ENCODE measurements at regions not wholly inside any gene's neighbourhood (a gene's known extent, or its start where the extent isn't known, plus 50 kb on each side); places are given as distances from the start of the nearest gene placed in this dataset.

GRCh38 chr2:7837237-7837760 is 844.6 kb upstream of the ID2 start:
- Histone ChIP-seq H3K9me1 (ENCODE audit: control insufficient read depth, insufficient read depth, low read length) (no peaks in the 10 kb centered on the region), H2AFZ (ENCODE audit: low read depth, low read length) (no peak overlapping the region), H3K4me2 (ENCODE audit: insufficient read depth, low read length) (no peak overlapping the region), H3K9ac (ENCODE audit: insufficient read depth in 1 of 2, low read depth in 2 of 2, low read length in 2 of 2) (no peak overlapping the region), H3K79me2 (ENCODE audit: control insufficient read depth, insufficient read depth, low read length) (no peaks in the 10 kb centered on the region), H3K4me1 (replicated peaks in 1 of 2; ENCODE audit: control insufficient read depth in 2 of 2, insufficient read depth in 2 of 2, low read length in 2 of 2) (no peaks in the 10 kb centered on the region), H3K4me3 (no peak overlapping the region), H4K20me1 (replicated peaks; ENCODE audit: control insufficient read depth, insufficient read depth, low read length) (no peaks in the 10 kb centered on the region), H3K9me3 (replicated peaks; ENCODE audit: control insufficient read depth, insufficient read depth, low read depth, low read length) (no peaks in the 10 kb centered on the region), H3K36me3 (ENCODE audit: control insufficient read depth, insufficient read depth, low read length) (no peaks in the 10 kb centered on the region), H3K27ac (ENCODE audit: extremely low read depth, low read depth, low read length) (no peak overlapping the region), H3K27me3 (ENCODE audit: control insufficient read depth in 2 of 2, insufficient read depth in 2 of 2, low read length in 2 of 2) (no peaks in the 10 kb centered on the region)
- FAIRE-seq (no peak), DNase-seq (ENCODE audit: extremely low read depth in 1 of 4, low spot score in 3 of 4) (no peak), ATAC-seq (no peak)
- intact Hi-C loops (cut with micrococcal nuclease), result no loop called here
- CTCF ChIA-PET (ENCODE audit: low intra/inter-chr PET ratio), result no interaction called here
- POLR2A ChIA-PET, result no interaction called here
- BruUV-seq (replicated peaks), result no TSS peak
- WGBS (ENCODE audit: insufficient coverage, low coverage, missing lambda C conversion rate), result 0% methylated on average over 2 of the region's 2 CpGs
- in situ Hi-C loops (cut with MboI), result no loop called here
- TF ChIP-seq RFX1 (IDR thresholded peaks at IDR 0.05) (no peak), ZNF398 (CRISPR knock-in tag; IDR thresholded peaks at IDR 0.05) (no peak), SMAD2 (IDR thresholded peaks at IDR 0.05; ENCODE audit: low read depth, low read length) (no peak), RBM14 (IDR thresholded peaks at IDR 0.05; ENCODE audit: borderline replicate concordance, insufficient read depth, low read depth, low read length) (no peak), GTF2E2 (tag; IDR thresholded peaks at IDR 0.05) (no peak), CTCF (IDR thresholded peaks at IDR 0.05 in 2 of 3, conservative IDR thresholded peaks at IDR 0.05 in 1 of 3; ENCODE audit: insufficient read depth in 2 of 3, low read depth in 1 of 3, low read length in 3 of 3) (no peak), MCM2 (IDR thresholded peaks at IDR 0.05; ENCODE audit: low read depth) (no peak), SRSF9 (IDR thresholded peaks at IDR 0.05; ENCODE audit: borderline replicate concordance, low read depth, low read length) (no peak), ZBTB11 (CRISPR knock-in tag; IDR thresholded peaks at IDR 0.05) (no peak), ELF1 (tag; IDR thresholded peaks at IDR 0.05) (no peak), ZSCAN29 (IDR thresholded peaks at IDR 0.05) (no peak), ELK1 (CRISPR knock-in tag; IDR thresholded peaks at IDR 0.05) (no peak)

Data from K562 (cell line).